HEK293T (cell line): ENCODE measurements at regions not wholly inside any gene's neighbourhood (a gene's known extent, or its start where the extent isn't known, plus 50 kb on each side); places are given as distances from the start of the nearest gene placed in this dataset.

Experiments used
- FOXA1 ChIP-seq: fragments of 450-650 bp; IDR thresholded peaks from 2 replicates; pipeline ENCODE4 v1.6.1; 2016; ENCODE audit warnings: mild to moderate bottlenecking
- FOXK2 ChIP-seq: fragments of 450-650 bp; IDR thresholded peaks from 2 replicates; pipeline ENCODE4 v1.6.1; 2016; ENCODE audit warnings: mild to moderate bottlenecking
- FOXM1 ChIP-seq: fragments of 450-650 bp; IDR thresholded peaks from 2 replicates; pipeline ENCODE4 v1.6.1; 2017; ENCODE audit warnings: mild to moderate bottlenecking, borderline replicate concordance
- LEF1 ChIP-seq: fragments of 450-650 bp; IDR thresholded peaks from 2 replicates; pipeline ENCODE4 v1.6.1; 2017; ENCODE audit warnings: mild to moderate bottlenecking, borderline replicate concordance
- NFRKB ChIP-seq: fragments of 450-650 bp; IDR thresholded peaks from 2 replicates; pipeline ENCODE4 v1.6.1; 2016; ENCODE audit warnings: mild to moderate bottlenecking, moderate library complexity
- TARDBP ChIP-seq: fragments of 450-650 bp; IDR thresholded peaks from 2 replicates; pipeline ENCODE4 v1.6.1; 2016
- ZNF384 ChIP-seq: fragments of 450-650 bp; IDR thresholded peaks from 2 replicates; pipeline ENCODE4 v1.6.1; 2016

DNA sequence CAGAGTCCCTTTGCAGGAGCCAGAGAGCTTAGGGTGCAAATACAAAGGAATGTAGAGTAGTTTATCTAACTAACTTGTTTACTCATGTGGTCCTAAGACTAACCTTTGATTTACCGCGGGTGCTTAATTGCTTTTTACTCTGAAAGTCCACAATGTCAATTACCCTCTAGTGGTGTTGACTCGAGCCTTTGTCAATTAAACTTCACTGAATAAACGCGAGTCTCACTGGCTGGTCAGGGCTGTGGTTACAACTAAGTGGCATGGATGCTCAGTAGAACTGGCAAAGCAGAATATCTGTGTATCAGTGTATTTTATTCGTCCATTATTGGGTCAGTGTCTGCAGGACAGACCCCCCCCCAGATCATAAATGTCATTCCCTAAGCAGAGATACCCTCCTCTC is 181.7 kb downstream of the OR4C45 start:
- TF ChIP-seq FOXA1 (no peak), LEF1 (no peak), TARDBP (no peak), FOXK2 (no peak), FOXM1 (no peak), ZNF384 (no peak), NFRKB (no peak)
